H9 (cell line): ENCODE measurements at regions not wholly inside any gene's neighbourhood (a gene's known extent, or its start where the extent isn't known, plus 50 kb on each side); places are given as distances from the start of the nearest gene placed in this dataset.

ENCODE experiments used
- DNase-seq: peaks from one replicate; pipeline ENCODE4 v3.0.0-alpha.2; 2017
- H2AFZ ChIP-seq: one replicate; pipeline ENCODE4 v1.6.1; 2013; ENCODE audit warnings: mild to moderate bottlenecking, low read length, control low read depth, moderate library complexity
- H2AK5ac ChIP-seq: 2 replicates; pipeline ENCODE4 v1.6.1; 2013; ENCODE audit warnings: low read length, control low read depth, mixed read lengths; ENCODE audit not compliant: insufficient read length
- H2BK120ac ChIP-seq: one replicate; pipeline ENCODE4 v1.6.1; 2013; ENCODE audit warnings: low read depth, mild to moderate bottlenecking, low read length, control low read depth, inconsistent platforms; ENCODE audit not compliant: poor library complexity, severe bottlenecking
- H2BK12ac ChIP-seq: 2 replicates; pipeline ENCODE4 v1.6.1; 2013; ENCODE audit warnings: low read length, control low read depth, mixed read lengths, low read depth; ENCODE audit not compliant: insufficient read length
- H2BK15ac ChIP-seq: 2 replicates; pipeline ENCODE4 v1.6.1; 2013; ENCODE audit warnings: low read depth, low read length, control low read depth
- H2BK20ac ChIP-seq: one replicate; pipeline ENCODE4 v1.6.1; 2013; ENCODE audit warnings: low read depth, mild to moderate bottlenecking, low read length, control low read depth, inconsistent platforms; ENCODE audit not compliant: poor library complexity, severe bottlenecking
- H2BK5ac ChIP-seq: 2 replicates; pipeline ENCODE4 v1.6.1; 2013; ENCODE audit warnings: low read length, control low read depth, mixed read lengths; ENCODE audit not compliant: insufficient read length
- H3K14ac ChIP-seq: 2 replicates; pipeline ENCODE4 v1.6.1; 2013; ENCODE audit warnings: low read length, control low read depth; ENCODE audit not compliant: insufficient read depth
- H3K18ac ChIP-seq: 2 replicates; pipeline ENCODE4 v1.6.1; 2013; ENCODE audit warnings: low read depth, mild to moderate bottlenecking, mixed read lengths, low read length, control low read depth; ENCODE audit not compliant: insufficient read length
- H3K23ac ChIP-seq: 2 replicates; pipeline ENCODE4 v1.6.1; 2013; ENCODE audit warnings: low read length, control low read depth, mixed read lengths, low read depth; ENCODE audit not compliant: insufficient read length
- H3K23me2 ChIP-seq: 2 replicates; pipeline ENCODE4 v1.6.1; 2013; ENCODE audit warnings: low read depth, mild to moderate bottlenecking, mixed read lengths, low read length, control low read depth; ENCODE audit not compliant: insufficient read length, poor library complexity, severe bottlenecking
- H3K27ac ChIP-seq: 2 replicates; pipeline ENCODE4 v1.5.1; 2013; ENCODE audit warnings: low read length, control low read depth, mixed read lengths, low read depth; ENCODE audit not compliant: insufficient read length
- H3K27me3 ChIP-seq: 2 replicates; pipeline ENCODE4 v1.6.1; 2013; ENCODE audit warnings: low read length, control low read depth, inconsistent platforms; ENCODE audit not compliant: insufficient read depth
- H3K4ac ChIP-seq: 2 replicates; pipeline ENCODE4 v1.6.1; 2013; ENCODE audit warnings: low read depth, mild to moderate bottlenecking, control low read depth, inconsistent platforms, low read length, moderate library complexity
- H3K4me1 ChIP-seq: 2 replicates; pipeline ENCODE4 v1.6.1; 2013; ENCODE audit warnings: low read length, control low read depth, inconsistent platforms; ENCODE audit not compliant: insufficient read depth
- H3K4me2 ChIP-seq: 2 replicates; pipeline ENCODE4 v1.6.1; 2013; ENCODE audit warnings: low read length, control low read depth, mixed read lengths; ENCODE audit not compliant: insufficient read length, insufficient read depth
- H3K56ac ChIP-seq: 2 replicates; pipeline ENCODE4 v1.6.1; 2013; ENCODE audit warnings: low read depth, mild to moderate bottlenecking, mixed read lengths, low read length, control low read depth; ENCODE audit not compliant: insufficient read length
- H3K79me1 ChIP-seq: 2 replicates; pipeline ENCODE4 v1.6.1; 2013; ENCODE audit warnings: low read depth, mild to moderate bottlenecking, moderate library complexity, low read length, control low read depth, inconsistent platforms; ENCODE audit not compliant: insufficient read depth, poor library complexity, severe bottlenecking
- H3K79me2 ChIP-seq: 2 replicates; pipeline ENCODE4 v1.6.1; 2013; ENCODE audit warnings: low read length, control low read depth, inconsistent platforms; ENCODE audit not compliant: insufficient read depth
- H3K9ac ChIP-seq: 2 replicates; pipeline ENCODE4 v1.6.1; 2013; ENCODE audit warnings: low read length, control low read depth, mixed read lengths; ENCODE audit not compliant: insufficient read length; ENCODE audit errors: extremely low read depth
- H3K9me3 ChIP-seq: one replicate; pipeline ENCODE4 v1.6.1; 2013; ENCODE audit warnings: low read depth, low read length, inconsistent platforms; ENCODE audit not compliant: control insufficient read depth
- H3T11ph ChIP-seq: one replicate; pipeline ENCODE4 v1.6.1; 2013; ENCODE audit warnings: mild to moderate bottlenecking, low read length, control low read depth, inconsistent platforms
- H4K20me1 ChIP-seq: one replicate; pipeline ENCODE4 v1.6.1; 2013; ENCODE audit not compliant: control insufficient read depth, insufficient read length, insufficient read depth
- H4K5ac ChIP-seq: 2 replicates; pipeline ENCODE4 v1.6.1; 2013; ENCODE audit warnings: low read depth, mild to moderate bottlenecking, mixed read lengths, low read length, control low read depth; ENCODE audit not compliant: insufficient read length
- H4K8ac ChIP-seq: replicated peaks from 2 replicates; pipeline ENCODE4 v1.6.1; 2013; ENCODE audit warnings: low read length, control low read depth, mixed read lengths, low read depth; ENCODE audit not compliant: insufficient read length
- H4K91ac ChIP-seq: 2 replicates; pipeline ENCODE4 v1.6.1; 2013; ENCODE audit warnings: low read depth, mild to moderate bottlenecking, moderate library complexity, mixed read lengths, low read length, control low read depth; ENCODE audit not compliant: insufficient read length
- H3K27ac Mint-ChIP-seq, 3 experiments: 2 replicates in 2 of 3; 3 replicates in 1 of 3; pipeline ENCODE4 v1.8.0; 2020 to 2021; ENCODE audit warnings: mixed read lengths in 3 of 3, mild to moderate bottlenecking in 1 of 3, moderate library complexity in 1 of 3
- H3K27me3 Mint-ChIP-seq: 2 replicates; pipeline ENCODE4 v1.8.0; 2021; ENCODE audit warnings: low read depth, mild to moderate bottlenecking, moderate library complexity, mixed read lengths
- H3K36me3 Mint-ChIP-seq, 3 experiments: 2 replicates in 2 of 3; 3 replicates in 1 of 3; pipeline ENCODE4 v1.8.0; 2020 to 2021; ENCODE audit warnings: low read depth in 3 of 3, mixed read lengths in 3 of 3; ENCODE audit not compliant: insufficient read depth in 1 of 3
- H3K4me1 Mint-ChIP-seq, 2 experiments: 2 replicates each; pipeline ENCODE4 v1.8.0; 2020; ENCODE audit warnings: mixed read lengths in 2 of 2
- H3K4me3 Mint-ChIP-seq, 2 experiments: 2 replicates in 1 of 2; 3 replicates in 1 of 2; pipeline ENCODE4 v1.8.0; 2020 to 2021; ENCODE audit warnings: mild to moderate bottlenecking in 2 of 2, mixed read lengths in 2 of 2, moderate library complexity in 1 of 2
- H3K9me3 Mint-ChIP-seq, 2 experiments: 2 replicates in 1 of 2; 3 replicates in 1 of 2; pipeline ENCODE4 v1.8.0; 2020; ENCODE audit warnings: mild to moderate bottlenecking in 2 of 2, mixed read lengths in 2 of 2, moderate library complexity in 1 of 2
- WGBS: extraction: QIAGEN DNeasy Blood & Tissue Kit; methylation state at CpG from one replicate; pipeline ENCODE4 v1.1.7; 2013; ENCODE audit warnings: missing lambda C conversion rate, low lambda C conversion rate, mixed read lengths; ENCODE audit not compliant: insufficient read length; ENCODE audit errors: extremely low coverage; 5-methylcytosine and 5-hydroxymethylcytosine counted together
- TF ChIP-seq, protein P1 (sequence below): fragments of 200-600 bp; sonication (generic); conservative IDR thresholded peaks from 3 replicates; pipeline ENCODE4 v1.8.0; 2021; ENCODE audit warnings: antibody characterized with exemption, mild to moderate bottlenecking

DNA sequence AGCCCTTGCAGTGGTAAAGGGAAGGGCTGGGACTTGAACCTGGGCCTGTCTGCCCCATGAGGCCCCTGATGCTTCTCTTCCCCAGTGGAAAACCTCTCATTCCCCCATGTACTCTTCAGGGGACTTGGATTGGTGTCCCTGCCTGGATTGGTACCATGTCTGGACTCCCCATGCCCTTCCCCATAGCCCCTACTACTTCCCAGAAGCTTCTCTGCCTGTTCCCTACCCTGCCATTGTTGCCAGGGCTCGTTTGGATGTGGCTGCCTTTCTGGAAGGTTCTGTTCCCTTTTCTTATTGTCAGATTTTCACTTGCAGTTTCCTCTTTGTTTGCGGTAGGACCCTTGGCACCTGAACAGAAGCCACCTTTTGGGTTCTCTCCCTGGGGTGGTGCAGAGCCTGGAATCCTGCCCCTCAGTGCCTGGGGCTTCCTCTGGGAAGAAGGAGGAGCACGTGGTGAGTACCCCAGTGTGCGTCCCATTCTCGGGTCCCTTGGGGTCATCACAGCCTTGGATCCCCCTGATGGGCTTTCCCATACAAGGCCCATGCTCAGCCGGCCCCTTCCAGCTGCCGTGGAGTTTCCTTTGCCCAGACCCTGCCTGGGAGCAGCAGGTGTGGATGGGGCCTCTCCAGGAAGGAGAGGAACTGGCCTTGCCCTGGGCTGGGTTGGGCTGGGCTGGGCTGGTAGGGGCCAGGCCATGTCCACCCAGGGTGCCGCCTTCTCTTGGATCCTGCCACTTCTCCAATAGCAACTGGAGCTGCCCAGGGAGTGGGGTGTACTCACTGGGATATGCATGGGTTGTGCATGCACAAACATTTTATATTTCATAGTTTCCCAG lies 281.1 kb downstream of the PTPRU start:
- Histone ChIP-seq H3K4ac (no peak overlapping the region), H3K9me3 (no peaks in the 10 kb centered on the region), H3K27ac (no peak overlapping the region), H3K14ac (no peak overlapping the region), H3K18ac (no peak overlapping the region), H3K27me3 (no peaks in the 10 kb centered on the region), H4K5ac (no peak overlapping the region), H3K79me2 (no peaks in the 10 kb centered on the region), H3K56ac (no peak overlapping the region), H3K23ac (no peak overlapping the region), H3K4me1 (no peaks in the 10 kb centered on the region), H3K9ac (no peak overlapping the region), H2BK120ac (no peak overlapping the region), H2BK15ac (no peak overlapping the region), H2AK5ac (no peak overlapping the region), H4K91ac (no peak overlapping the region), H4K8ac (no peak overlapping the region), H2AFZ (no peak overlapping the region), H3K79me1 (no peaks in the 10 kb centered on the region), H3T11ph (no peak overlapping the region), H2BK20ac (no peak overlapping the region), H2BK5ac (no peak overlapping the region), H3K23me2 (no peaks in the 10 kb centered on the region), H2BK12ac (no peak overlapping the region), H4K20me1 (peaks cover 3% of the 10 kb centered on the region), H3K4me2 (no peak overlapping the region)
- Mint-ChIP-seq H3K36me3 (no peaks in the 10 kb centered on the region), H3K4me3 (no peak overlapping the region), H3K27me3 (peaks cover 11% of the 10 kb centered on the region), H3K4me1 (peaks cover 10 to 31% of the 10 kb centered on the region in 2 experiments), H3K27ac (no peak overlapping the region; a peak in 1 of 7 replicates), H3K9me3 (no peaks in the 10 kb centered on the region)
- DNase-seq, result peak; percentile 15
- TF ChIP-seq, protein P1, sequence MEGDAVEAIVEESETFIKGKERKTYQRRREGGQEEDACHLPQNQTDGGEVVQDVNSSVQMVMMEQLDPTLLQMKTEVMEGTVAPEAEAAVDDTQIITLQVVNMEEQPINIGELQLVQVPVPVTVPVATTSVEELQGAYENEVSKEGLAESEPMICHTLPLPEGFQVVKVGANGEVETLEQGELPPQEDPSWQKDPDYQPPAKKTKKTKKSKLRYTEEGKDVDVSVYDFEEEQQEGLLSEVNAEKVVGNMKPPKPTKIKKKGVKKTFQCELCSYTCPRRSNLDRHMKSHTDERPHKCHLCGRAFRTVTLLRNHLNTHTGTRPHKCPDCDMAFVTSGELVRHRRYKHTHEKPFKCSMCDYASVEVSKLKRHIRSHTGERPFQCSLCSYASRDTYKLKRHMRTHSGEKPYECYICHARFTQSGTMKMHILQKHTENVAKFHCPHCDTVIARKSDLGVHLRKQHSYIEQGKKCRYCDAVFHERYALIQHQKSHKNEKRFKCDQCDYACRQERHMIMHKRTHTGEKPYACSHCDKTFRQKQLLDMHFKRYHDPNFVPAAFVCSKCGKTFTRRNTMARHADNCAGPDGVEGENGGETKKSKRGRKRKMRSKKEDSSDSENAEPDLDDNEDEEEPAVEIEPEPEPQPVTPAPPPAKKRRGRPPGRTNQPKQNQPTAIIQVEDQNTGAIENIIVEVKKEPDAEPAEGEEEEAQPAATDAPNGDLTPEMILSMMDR, result no peak
- no CpG with 5 or more reads among the region's 8 CpGs for WGBS
